ENCODE measurements at regions not wholly inside any gene's neighbourhood (a gene's known extent, or its start where the extent isn't known, plus 50 kb on each side); places are given as distances from the start of the nearest gene placed in this dataset.
"Not testable (repeated sequence)": the region's sequence is repeated elsewhere in the genome, so short reads cannot be mapped to it uniquely, and the experiment has no call there.

GRCh38 chr9:66711553-66711952 is 189.0 kb upstream of the ZNF658 start:
- TF ChIP-seq, protein P1, sequence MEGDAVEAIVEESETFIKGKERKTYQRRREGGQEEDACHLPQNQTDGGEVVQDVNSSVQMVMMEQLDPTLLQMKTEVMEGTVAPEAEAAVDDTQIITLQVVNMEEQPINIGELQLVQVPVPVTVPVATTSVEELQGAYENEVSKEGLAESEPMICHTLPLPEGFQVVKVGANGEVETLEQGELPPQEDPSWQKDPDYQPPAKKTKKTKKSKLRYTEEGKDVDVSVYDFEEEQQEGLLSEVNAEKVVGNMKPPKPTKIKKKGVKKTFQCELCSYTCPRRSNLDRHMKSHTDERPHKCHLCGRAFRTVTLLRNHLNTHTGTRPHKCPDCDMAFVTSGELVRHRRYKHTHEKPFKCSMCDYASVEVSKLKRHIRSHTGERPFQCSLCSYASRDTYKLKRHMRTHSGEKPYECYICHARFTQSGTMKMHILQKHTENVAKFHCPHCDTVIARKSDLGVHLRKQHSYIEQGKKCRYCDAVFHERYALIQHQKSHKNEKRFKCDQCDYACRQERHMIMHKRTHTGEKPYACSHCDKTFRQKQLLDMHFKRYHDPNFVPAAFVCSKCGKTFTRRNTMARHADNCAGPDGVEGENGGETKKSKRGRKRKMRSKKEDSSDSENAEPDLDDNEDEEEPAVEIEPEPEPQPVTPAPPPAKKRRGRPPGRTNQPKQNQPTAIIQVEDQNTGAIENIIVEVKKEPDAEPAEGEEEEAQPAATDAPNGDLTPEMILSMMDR (IDR thresholded peaks at IDR 0.05) = not testable (repeated sequence)
- TF ChIP-seq ELF1 (IDR thresholded peaks at IDR 0.05); MAX (IDR thresholded peaks at IDR 0.05; ENCODE audit: low read depth); REST (IDR thresholded peaks at IDR 0.05; ENCODE audit: low read depth, low read length); YY1 (IDR thresholded peaks at IDR 0.05; ENCODE audit: low read depth); TEAD4 (IDR thresholded peaks at IDR 0.05; ENCODE audit: borderline replicate concordance, insufficient read depth): not testable (repeated sequence)
- TF ChIP-seq, protein P2, sequence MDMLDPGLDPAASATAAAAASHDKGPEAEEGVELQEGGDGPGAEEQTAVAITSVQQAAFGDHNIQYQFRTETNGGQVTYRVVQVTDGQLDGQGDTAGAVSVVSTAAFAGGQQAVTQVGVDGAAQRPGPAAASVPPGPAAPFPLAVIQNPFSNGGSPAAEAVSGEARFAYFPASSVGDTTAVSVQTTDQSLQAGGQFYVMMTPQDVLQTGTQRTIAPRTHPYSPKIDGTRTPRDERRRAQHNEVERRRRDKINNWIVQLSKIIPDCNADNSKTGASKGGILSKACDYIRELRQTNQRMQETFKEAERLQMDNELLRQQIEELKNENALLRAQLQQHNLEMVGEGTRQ (IDR thresholded peaks at IDR 0.05; ENCODE audit: borderline replicate concordance, low read depth, low read length) = not testable (repeated sequence)

Measured in SK-N-SH (cell line).